Body of pancreas (tissue), 4 donors: ENCODE measurements at regions not wholly inside any gene's neighbourhood (a gene's known extent, or its start where the extent isn't known, plus 50 kb on each side); places are given as distances from the start of the nearest gene placed in this dataset.
"Not testable (repeated sequence)": the region's sequence is repeated elsewhere in the genome, so short reads cannot be mapped to it uniquely, and the experiment has no call there.

Experiments used
- ATAC-seq: fragments of 150-250 bp; one replicate; pipeline ENCODE4 v1.9.1; 2016
- DNase-seq, 4 donors: peaks; one replicate each; pipeline ENCODE4 v3.0.0-alpha.2; 2019
- H3K27ac ChIP-seq, 4 donors: fragments of 200-600 bp; sonication (generic); 1 replicate in 3 of 4; 2 replicates in 1 of 4; pipeline versions ENCODE4 v1.5.1 to v1.6.1; 2016 to 2019; ENCODE audit warnings: mild to moderate bottlenecking in 1 of 4, mixed read lengths in 1 of 4, moderate library complexity in 1 of 4
- H3K27me3 ChIP-seq, 2 donors: fragments of 200-600 bp; sonication (generic); one replicate each; pipeline ENCODE4 v1.6.0; 2016; ENCODE audit warnings: mild to moderate bottlenecking in 1 of 2
- H3K36me3 ChIP-seq, 2 donors: fragments of 200-600 bp; sonication (generic); replicated peaks in 1 of 2; 2 replicates each; pipeline ENCODE4 v1.5.1; 2016; ENCODE audit warnings: low read depth in 2 of 2; ENCODE audit not compliant: insufficient read depth in 1 of 2
- H3K4me1 ChIP-seq: fragments of 200-600 bp; sonication (generic); one replicate; pipeline ENCODE4 v1.6.0; 2016
- H3K4me3 ChIP-seq, 2 donors: fragments of 200-600 bp; sonication (generic); 1 replicate in 1 of 2; 2 replicates in 1 of 2; pipeline ENCODE4 v1.5.1; 2016 to 2019
- H3K9me3 ChIP-seq, 3 donors: fragments of 200-600 bp; sonication (generic); 1 replicate in 2 of 3; 2 replicates in 1 of 3; pipeline ENCODE4 v1.5.1; 2016
- CTCF ChIP-seq, 7 experiments: fragments of 450-650 bp in 4 of 7; fragments of 200-600 bp in 3 of 7; sonication (generic) in 3 of 7; IDR thresholded peaks; one replicate each; pipeline ENCODE4 v1.5.1; 2016 to 2019; ENCODE audit warnings: antibody characterized with exemption in 7 of 7
- POLR2A ChIP-seq, 3 donors: fragments of 450-650 bp; IDR thresholded peaks; one replicate each; pipeline ENCODE4 v1.6.1; 2016; ENCODE audit warnings: antibody characterized with exemption in 3 of 3, mild to moderate bottlenecking in 2 of 3
- WGBS, 2 donors: methylation state at CpG; one replicate each; pipeline ENCODE4 v1.1.5; 2017; 5-methylcytosine and 5-hydroxymethylcytosine counted together
- intact Hi-C: fragments of 100-400 bp; cut with DNase I; formaldehyde crosslinking; loops from one replicate; pipeline ENCODE4 v1.15.1; 2023

DNA sequence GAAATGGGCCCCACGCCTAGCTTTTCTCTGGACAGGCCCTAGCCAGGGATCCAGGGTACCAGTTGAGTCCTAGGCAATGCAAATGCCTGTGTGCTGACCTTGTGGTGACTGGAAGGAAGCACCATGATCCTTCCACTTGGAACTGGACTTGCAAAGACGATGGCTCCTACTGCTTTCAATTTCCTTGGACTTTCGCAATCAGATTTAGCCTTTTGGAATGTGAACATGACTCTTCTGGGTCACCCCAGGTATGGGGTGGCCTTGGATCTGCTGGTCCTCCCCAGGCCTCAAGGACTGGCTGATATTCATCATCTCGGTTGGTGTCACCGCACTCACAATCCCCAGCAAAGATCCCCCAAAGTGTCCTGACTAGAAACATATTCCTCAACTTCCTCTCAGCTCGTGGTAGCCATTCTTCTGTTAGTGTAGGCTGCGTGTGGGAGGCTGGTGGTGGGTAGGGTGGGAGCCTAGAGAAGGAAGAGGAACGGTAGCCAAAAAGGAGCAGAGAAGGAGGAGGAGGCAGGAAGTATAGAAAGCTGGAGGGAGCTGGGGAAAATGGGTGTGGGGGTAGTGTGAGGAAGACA, 130.5 kb downstream of the PPIAL4G start:
- Histone ChIP-seq H3K4me3 (no peak overlapping the region), H3K27ac (no peak overlapping the region), H3K9me3 (no peaks in the 10 kb centered on the region), H3K4me1 (no peaks in the 10 kb centered on the region), H3K36me3 (no peaks in the 10 kb centered on the region), H3K27me3 (peaks cover 0 to 20% of the 10 kb centered on the region in 2 donors)
- TF ChIP-seq POLR2A (IDR thresholded peaks at IDR 0.05) = no peak
- TF ChIP-seq CTCF (IDR thresholded peaks at IDR 0.05) = no peak
- intact Hi-C loops = no loop called here
- DNase-seq = no peak
- ATAC-seq = no peak
- 62 to 66% methylated on average over 8 of the region's 8 CpGs for WGBS, 2 donors

DNA sequence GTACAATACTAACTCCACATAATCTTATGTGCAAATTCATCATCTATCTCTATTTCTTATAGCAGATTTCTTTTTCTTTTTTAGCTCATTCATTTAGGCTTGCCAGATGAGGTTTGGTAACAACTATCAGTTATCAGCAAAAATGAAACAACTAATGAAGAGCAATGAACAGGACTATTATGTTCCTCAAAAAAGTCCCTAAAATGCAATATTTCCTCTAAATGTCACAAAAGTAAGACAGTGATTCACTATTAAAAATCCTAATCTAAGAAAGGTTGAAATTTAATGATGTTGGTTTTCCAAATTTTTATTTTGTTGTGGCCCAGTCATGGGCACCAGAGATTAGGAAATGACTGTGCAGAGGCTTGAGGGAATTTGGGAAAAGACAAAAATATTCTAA, 135.3 kb downstream of the PPIAL4G start:
- TF ChIP-seq POLR2A (IDR thresholded peaks at IDR 0.05) = no peak
- no peak for TF ChIP-seq CTCF (IDR thresholded peaks at IDR 0.05)
- H3K9me3 ChIP-seq = no peaks in the 10 kb centered on the region
- H3K36me3 ChIP-seq = no peaks in the 10 kb centered on the region
- H3K4me3 ChIP-seq = no peak overlapping the region
- peaks cover 0 to 7% of the 10 kb centered on the region in 2 donors for H3K27me3 ChIP-seq
- H3K27ac ChIP-seq = no peak overlapping the region
- ATAC-seq (no peak), DNase-seq (no peak)
- no peaks in the 10 kb centered on the region for H3K4me1 ChIP-seq
- intact Hi-C loops = no loop called here

- peak; percentile 7 to 47 (median 37) for TF ChIP-seq CTCF (IDR thresholded peaks at IDR 0.05)
- H3K27me3 ChIP-seq, H3K36me3 ChIP-seq, ATAC-seq, H3K4me1 ChIP-seq, H3K4me3 ChIP-seq, H3K9me3 ChIP-seq, H3K27ac ChIP-seq, intact Hi-C loops: not testable (repeated sequence)
- 0 to 3% methylated on average over 3 of the region's 3 CpGs for WGBS, 2 donors
- DNase-seq = peak in 3 of 4 donors; percentile 18 to 45 (median 37)
Measured at GRCh38 chr1:148345659-148346151, 137.4 kb downstream of the PPIAL4G start.

- H3K27ac ChIP-seq, H3K9me3 ChIP-seq, intact Hi-C loops, H3K36me3 ChIP-seq, H3K4me3 ChIP-seq, ATAC-seq, H3K27me3 ChIP-seq, DNase-seq, H3K4me1 ChIP-seq: not testable (repeated sequence)
- 52% methylated on average over 2 of the region's 2 CpGs for WGBS, 2 donors
Measured at GRCh38 chr1:148344651-148345050, 138.5 kb downstream of the PPIAL4G start.

DNA sequence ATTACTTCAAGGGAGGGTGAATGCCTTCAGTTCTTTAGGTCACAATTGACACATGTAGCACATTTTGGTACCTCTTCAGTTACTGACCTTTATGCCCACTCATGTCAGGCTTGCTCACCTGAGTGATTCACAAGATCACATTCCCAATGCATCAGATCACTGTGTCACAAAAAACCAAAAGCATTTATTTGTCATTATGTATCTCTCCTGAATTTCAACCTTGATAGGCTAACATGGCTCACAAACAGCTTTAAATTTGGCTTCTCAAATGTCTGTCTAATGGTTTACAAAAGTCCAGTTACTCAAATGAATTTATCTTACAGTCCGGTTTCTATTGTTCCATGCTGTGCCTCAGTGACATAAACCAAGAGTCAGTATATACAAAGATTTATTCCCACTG, 141.4 kb downstream of the PPIAL4G start:
- H3K9me3 ChIP-seq, H3K27ac ChIP-seq, H3K36me3 ChIP-seq, intact Hi-C loops, H3K4me3 ChIP-seq, H3K4me1 ChIP-seq, H3K27me3 ChIP-seq, DNase-seq, ATAC-seq: not testable (repeated sequence)
- 84 to 89% methylated on average over 1 of the region's 1 CpG for WGBS, 2 donors

GRCh38 chr1:148336121-148336918, 146.8 kb downstream of the PPIAL4G start:
- H3K36me3 ChIP-seq, DNase-seq, ATAC-seq, H3K4me3 ChIP-seq, H3K27ac ChIP-seq, H3K9me3 ChIP-seq, intact Hi-C loops: not testable (repeated sequence)
- Histone ChIP-seq H3K4me1 (peaks cover 17% of the 10 kb centered on the region), H3K27me3 (peaks cover 0 to 12% of the 10 kb centered on the region in 2 donors)
- 34 to 71% methylated on average over 4 to 5 of the region's 5 CpGs for WGBS, 2 donors
